Gastrocnemius medialis (tissue), 4 donors: ENCODE measurements at regions not wholly inside any gene's neighbourhood (a gene's known extent, or its start where the extent isn't known, plus 50 kb on each side); places are given as distances from the start of the nearest gene placed in this dataset.

Experiments
- POLR2A ChIP-seq, 2 donors: fragments of 450-650 bp; IDR thresholded peaks; one replicate each; pipeline ENCODE4 v1.6.1; 2017; ENCODE audit warnings: antibody characterized with exemption in 2 of 2, mild to moderate bottlenecking in 2 of 2, moderate library complexity in 2 of 2
- TF ChIP-seq, protein P1 (sequence below), 5 experiments: fragments of 450-650 bp in 3 of 5; fragments of 200-600 bp in 2 of 5; sonication (generic) in 2 of 5; IDR thresholded peaks in 4 of 5; conservative IDR thresholded peaks in 1 of 5; 1 replicate in 4 of 5; 2 replicates in 1 of 5; pipeline ENCODE4 v1.5.1; 2016 to 2019; ENCODE audit warnings: antibody characterized with exemption in 5 of 5, mild to moderate bottlenecking in 3 of 5, moderate library complexity in 3 of 5

DNA sequence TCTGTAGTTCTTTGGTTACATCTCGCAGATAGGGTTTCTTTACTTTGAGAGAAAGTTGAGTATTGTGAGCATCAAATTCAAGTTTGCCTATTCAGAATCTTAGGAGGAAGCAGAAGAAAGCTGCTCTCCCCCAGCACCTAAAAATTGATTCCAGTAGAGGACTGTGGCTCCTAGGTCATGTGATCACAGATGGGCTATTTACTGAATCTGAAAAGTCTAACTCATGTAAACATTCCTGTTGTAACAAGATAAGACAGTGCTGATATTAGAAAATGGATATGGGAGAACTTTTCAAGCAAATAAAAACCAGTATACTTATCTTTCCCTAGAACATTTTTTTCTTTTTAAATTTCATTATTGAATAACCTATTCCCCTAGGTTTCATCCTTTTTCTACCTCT lies 308.4 kb upstream of the SLITRK3 start:
- TF ChIP-seq POLR2A (IDR thresholded peaks at IDR 0.05), result no peak
- TF ChIP-seq, protein P1, sequence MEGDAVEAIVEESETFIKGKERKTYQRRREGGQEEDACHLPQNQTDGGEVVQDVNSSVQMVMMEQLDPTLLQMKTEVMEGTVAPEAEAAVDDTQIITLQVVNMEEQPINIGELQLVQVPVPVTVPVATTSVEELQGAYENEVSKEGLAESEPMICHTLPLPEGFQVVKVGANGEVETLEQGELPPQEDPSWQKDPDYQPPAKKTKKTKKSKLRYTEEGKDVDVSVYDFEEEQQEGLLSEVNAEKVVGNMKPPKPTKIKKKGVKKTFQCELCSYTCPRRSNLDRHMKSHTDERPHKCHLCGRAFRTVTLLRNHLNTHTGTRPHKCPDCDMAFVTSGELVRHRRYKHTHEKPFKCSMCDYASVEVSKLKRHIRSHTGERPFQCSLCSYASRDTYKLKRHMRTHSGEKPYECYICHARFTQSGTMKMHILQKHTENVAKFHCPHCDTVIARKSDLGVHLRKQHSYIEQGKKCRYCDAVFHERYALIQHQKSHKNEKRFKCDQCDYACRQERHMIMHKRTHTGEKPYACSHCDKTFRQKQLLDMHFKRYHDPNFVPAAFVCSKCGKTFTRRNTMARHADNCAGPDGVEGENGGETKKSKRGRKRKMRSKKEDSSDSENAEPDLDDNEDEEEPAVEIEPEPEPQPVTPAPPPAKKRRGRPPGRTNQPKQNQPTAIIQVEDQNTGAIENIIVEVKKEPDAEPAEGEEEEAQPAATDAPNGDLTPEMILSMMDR (IDR thresholded peaks at IDR 0.05 in 4 of 5, conservative IDR thresholded peaks at IDR 0.05 in 1 of 5), result no peak
